RKO (cell line): ENCODE measurements at regions not wholly inside any gene's neighbourhood (a gene's known extent, or its start where the extent isn't known, plus 50 kb on each side); places are given as distances from the start of the nearest gene placed in this dataset.
"Not testable (repeated sequence)": the region's sequence is repeated elsewhere in the genome, so short reads cannot be mapped to it uniquely, and the experiment has no call there.

Experiments
- DNase-seq: peaks from one replicate; pipeline ENCODE4 v3.0.0-alpha.2; 2016; ENCODE audit warnings: low spot score

DNA sequence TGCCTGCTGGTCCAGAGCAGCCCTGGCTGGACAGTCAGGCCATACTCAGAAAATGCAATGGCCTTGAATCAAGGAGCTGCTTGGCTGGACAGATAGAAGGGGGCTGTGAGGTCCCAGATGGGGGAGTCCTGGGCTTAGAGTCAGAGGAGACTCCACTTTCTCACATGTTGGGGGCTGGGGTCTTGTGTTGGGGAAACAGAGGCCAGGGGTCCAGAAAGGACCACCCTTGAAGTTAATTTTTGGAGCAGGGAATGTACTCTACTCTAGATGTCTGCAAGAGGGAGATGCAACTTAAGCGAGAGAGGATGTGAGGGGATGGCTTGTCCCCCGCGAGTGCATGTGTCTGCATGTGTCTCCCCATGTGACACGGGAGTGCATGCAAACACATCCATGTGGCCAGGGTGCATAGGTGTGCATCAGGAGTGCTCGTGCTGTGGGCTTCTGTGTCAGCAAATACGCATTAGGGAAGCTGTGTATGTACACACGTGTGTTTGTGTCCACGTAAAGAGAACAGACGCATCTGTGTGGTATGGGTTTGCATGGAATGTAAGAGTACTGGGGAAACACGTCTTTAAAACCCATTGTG lies 303.2 kb downstream of the MYCN start:
- no peak for DNase-seq

DNA sequence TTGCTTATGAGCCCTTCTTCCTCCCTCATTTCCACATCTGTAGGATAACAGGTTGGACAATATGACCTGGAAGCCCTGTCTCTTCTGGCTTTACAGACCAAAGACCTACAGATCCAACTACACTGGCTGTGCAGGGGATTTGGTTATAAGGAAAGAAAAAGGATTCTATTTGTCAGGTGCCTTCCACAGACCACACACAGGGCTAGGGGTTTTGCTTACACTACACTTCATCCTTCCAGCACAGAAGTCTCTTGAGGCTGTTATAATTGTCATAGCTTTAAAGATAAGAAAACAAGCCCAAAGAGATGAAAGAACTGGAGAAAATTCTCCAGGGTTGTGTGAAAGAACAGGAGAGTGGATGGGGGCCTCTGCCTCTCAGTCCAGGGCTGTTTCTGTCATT lies 302.6 kb downstream of the MYCN start:
- DNase-seq, result no peak

DNA sequence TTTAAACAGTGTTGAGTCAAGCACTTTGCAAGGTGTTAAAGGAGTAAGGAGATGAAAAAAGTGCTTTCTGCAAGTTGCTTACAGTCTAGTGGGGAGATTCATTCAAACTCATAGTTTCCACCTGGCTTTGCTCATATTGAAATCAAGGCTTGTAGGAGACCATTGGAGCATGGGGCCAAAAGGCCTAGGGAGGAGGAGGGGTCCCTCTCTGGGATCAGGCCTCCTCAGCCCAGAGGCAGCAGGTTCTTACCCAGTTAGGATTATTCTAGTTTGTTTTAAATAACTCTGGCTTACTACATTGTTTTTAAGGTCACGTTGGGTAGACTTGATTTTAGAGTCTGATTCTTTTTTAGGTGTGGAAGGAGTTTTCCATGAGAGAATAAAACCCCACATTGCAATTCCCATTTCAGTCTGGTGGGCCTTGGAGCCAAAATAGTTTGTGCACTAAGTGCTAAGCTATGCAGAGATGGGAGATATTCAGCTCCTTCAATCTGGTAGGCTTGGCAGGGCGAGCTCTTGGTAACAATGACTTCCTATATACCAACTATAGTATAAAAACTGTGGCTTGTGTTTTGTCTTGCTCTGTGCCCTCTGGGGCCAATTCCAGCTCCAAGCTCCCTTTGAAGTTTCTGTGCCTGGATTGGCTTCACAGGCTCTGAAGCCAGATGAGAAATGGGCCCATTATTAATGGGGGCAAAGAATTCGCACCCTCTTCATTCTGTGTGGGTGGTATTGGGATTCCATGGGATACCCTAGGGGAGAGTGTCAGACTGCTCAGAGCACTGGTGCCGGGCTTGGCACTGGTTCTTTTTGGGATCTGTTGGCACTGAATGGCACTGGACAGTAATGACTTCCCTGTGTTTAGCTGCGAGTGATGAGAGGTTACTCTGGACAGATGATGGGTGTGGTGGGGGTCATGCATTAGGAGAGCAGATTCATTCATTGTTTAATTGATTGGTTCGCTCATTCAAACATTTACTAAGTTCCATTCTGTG lies 301.1 kb downstream of the MYCN start:
- DNase-seq, result no peak

- no peak for DNase-seq
Observed at GRCh38 chr2:16240402-16240801, 300.1 kb downstream of the MYCN start.

- DNase-seq, result no peak
Observed at GRCh38 chr2:16239296-16239850, 299.0 kb downstream of the MYCN start.

- DNase-seq, result no peak
Observed at GRCh38 chr2:16238786-16239185, 298.4 kb downstream of the MYCN start.

- DNase-seq, result no peak
Observed at GRCh38 chr2:16238001-16238761, 297.8 kb downstream of the MYCN start.

DNA sequence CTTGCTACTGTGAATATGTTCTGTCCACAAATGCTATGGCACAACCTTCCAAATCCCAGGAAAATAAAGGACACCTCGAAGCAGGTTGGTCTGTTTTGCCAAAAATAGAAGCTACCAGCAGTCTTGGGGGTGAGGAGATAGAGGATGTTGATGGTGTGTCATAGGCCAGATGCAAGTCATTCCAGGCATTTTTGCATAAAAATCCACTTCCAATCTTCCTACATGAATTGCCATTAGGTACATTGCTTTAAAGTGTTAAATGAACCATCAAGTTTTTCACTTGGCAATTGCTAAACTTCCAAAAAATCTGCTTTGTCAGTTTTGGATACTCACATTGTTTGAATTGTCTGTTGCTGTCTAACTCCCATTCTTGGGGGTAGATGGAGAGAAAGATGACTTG lies 295.4 kb downstream of the MYCN start:
- no peak for DNase-seq

GRCh38 chr2:16235291-16235690 lies 294.9 kb downstream of the MYCN start:
- not testable (repeated sequence) for DNase-seq

GRCh38 chr2:16228951-16229350 lies 288.6 kb downstream of the MYCN start:
- no peak for DNase-seq

- no peak for DNase-seq
Observed at GRCh38 chr2:16228471-16228870, 288.1 kb downstream of the MYCN start.

GRCh38 chr2:16227811-16228462 lies 287.6 kb downstream of the MYCN start:
- DNase-seq, result no peak

- DNase-seq, result no peak
Observed at GRCh38 chr2:16226943-16227664, 286.8 kb downstream of the MYCN start.

GRCh38 chr2:16226381-16226780 lies 286.0 kb downstream of the MYCN start:
- no peak for DNase-seq

DNA sequence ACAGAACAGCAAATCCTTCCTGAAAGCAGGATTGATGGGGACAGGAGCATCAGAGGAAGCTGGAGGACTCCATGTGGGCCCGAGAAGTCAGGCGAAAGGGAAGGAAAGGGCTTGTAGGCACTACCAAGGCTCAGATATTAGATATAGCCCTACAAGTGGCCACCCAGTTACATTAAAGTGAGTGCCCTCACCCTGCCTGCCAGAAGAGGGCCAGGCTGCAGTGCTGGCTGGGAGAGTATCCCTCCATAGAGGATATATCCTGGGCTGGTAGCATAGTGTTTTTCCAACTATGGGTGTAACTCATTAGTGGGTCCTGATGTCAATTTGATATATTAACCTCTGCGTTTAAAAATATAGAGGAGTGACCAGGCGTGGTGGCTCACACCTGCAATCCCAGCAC lies 285.2 kb downstream of the MYCN start:
- no peak for DNase-seq

- no peak for DNase-seq
Observed at GRCh38 chr2:16225071-16225470, 284.7 kb downstream of the MYCN start.

DNA sequence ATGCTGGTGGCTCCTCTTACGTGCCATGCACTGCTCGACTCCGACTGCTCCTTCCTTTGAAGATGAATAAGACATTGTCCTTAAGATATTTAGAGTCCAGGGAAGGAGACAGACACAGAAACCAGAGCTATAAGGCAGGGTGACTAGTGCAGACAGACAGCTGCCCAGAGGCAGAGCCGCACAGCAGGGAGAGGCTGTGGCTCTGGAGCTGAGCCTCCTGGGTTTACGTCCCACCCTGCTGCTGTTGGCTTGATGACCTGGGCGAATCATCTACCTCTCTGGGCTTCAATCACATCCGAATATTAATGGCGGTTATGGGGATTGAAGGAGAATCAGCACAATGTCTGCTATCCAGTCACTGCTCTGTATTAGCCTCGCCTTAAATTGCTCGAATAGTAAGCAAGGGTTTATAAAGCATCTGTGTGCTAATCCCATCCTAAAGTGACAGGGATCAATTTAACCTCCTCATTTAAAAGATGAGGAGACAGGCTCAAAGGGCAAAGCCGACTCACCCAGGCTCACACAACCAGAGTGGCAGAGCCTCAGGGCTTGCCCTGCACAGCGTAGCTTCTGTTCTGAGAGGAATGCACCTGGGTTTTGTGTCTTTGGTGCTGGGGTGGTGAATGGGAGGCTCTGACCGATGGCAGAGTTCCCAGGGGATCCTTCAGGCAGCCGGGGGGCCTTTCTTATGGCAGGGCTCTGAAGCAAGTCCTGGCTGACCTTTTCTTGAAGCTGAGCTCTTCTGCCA lies 284.1 kb downstream of the MYCN start:
- DNase-seq, result no peak

DNA sequence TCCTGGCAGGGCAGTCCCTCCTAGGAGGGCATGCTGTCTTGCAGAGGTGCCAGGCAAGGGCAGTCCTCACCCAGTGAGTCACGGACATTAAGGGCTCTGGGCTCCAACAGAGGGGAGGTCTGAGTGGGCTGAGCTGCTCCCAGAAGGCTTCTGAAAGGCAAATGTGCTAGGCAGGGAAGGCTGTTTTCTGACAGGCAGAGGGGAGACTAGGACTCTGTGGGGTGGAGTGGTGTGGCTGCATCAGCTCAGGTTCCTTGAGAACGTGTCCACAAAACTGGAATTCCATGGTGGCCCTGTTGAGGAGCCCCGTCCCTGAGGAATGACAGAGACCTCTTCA lies 283.5 kb downstream of the MYCN start:
- DNase-seq, result no peak

- no peak for DNase-seq
Observed at GRCh38 chr2:16223161-16223840, 283.0 kb downstream of the MYCN start.

GRCh38 chr2:16222326-16222725 lies 282.0 kb downstream of the MYCN start:
- no peak for DNase-seq
